ENCODE measurements at regions not wholly inside any gene's neighbourhood (a gene's known extent, or its start where the extent isn't known, plus 50 kb on each side); places are given as distances from the start of the nearest gene placed in this dataset.
"Not testable (repeated sequence)": the region's sequence is repeated elsewhere in the genome, so short reads cannot be mapped to it uniquely, and the experiment has no call there.

GRCh38 chr19:28134311-28134710, 1078.6 kb downstream of the UQCRFS1 start:
- no peak for FAIRE-seq
- no peak for TF ChIP-seq TAF1 (IDR thresholded peaks at IDR 0.05; ENCODE audit: low read depth, low read length)
- DNase-seq (ENCODE audit: insufficient read length, low spot score) = no peak

GRCh38 chr19:28130881-28131280, 1082.1 kb downstream of the UQCRFS1 start:
- not testable (repeated sequence) for FAIRE-seq

DNA sequence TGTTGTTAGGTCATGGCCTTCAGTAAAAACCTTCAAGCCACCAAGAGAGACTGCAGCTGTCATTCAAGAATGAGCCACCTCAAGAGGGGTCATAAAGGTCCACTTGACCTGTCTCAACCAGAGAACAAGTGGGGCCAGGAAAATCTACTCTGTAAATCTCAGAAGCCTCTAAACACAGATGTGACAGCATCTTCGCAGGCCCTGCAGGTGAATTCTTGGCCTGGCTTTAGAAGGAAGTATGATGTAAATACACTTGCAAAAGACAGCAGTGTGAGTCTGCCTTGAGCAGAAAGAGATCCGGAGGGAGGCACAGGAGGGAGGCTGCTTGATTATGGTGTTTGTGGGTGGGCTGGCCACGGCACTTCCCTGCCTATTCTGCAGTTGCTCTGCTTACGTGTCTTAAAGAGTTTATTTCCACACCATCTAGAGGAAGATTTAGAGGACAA, 1082.9 kb downstream of the UQCRFS1 start:
- TF ChIP-seq PAX5 (IDR thresholded peaks at IDR 0.05; ENCODE audit: insufficient read depth, low read length, severe bottlenecking) (no peak), POU2F2 (IDR thresholded peaks at IDR 0.05; ENCODE audit: low read depth, low read length) (no peak), SPI1 (IDR thresholded peaks at IDR 0.05; ENCODE audit: low read depth, low read length) (no peak), POLR2A (IDR thresholded peaks at IDR 0.05; ENCODE audit: low read depth, low read length) (no peak), POLR2AphosphoS5 (IDR thresholded peaks at IDR 0.05; ENCODE audit: low read depth, low read length) (no peak), TAF1 (IDR thresholded peaks at IDR 0.05; ENCODE audit: low read depth, low read length) (no peak)
- no peak for FAIRE-seq
- no peak for DNase-seq (ENCODE audit: insufficient read length, low spot score)

More at GRCh38 chr19:28130881-28131280, 1082.1 kb downstream of the UQCRFS1 start:
- not testable (repeated sequence) for DNase-seq (ENCODE audit: insufficient read length, low spot score)

GRCh38 chr19:28128341-28128740, 1084.6 kb downstream of the UQCRFS1 start:
- TF ChIP-seq PAX5 (IDR thresholded peaks at IDR 0.05; ENCODE audit: insufficient read depth, low read length, severe bottlenecking) = no peak
- no peak for TF ChIP-seq POLR2A (IDR thresholded peaks at IDR 0.05; ENCODE audit: low read depth, low read length)
- no peak for TF ChIP-seq POU2F2 (IDR thresholded peaks at IDR 0.05; ENCODE audit: low read depth, low read length)
- TF ChIP-seq POLR2AphosphoS5 (IDR thresholded peaks at IDR 0.05; ENCODE audit: low read depth, low read length) = no peak
- no peak for FAIRE-seq
- DNase-seq (ENCODE audit: insufficient read length, low spot score) = no peak

GRCh38 chr19:28126135-28126898, 1086.6 kb downstream of the UQCRFS1 start:
- DNase-seq (ENCODE audit: insufficient read length, low spot score) = no peak
- FAIRE-seq = no peak
- TF ChIP-seq PAX5 (IDR thresholded peaks at IDR 0.05; ENCODE audit: insufficient read depth, low read length, severe bottlenecking) (no peak), POU2F2 (IDR thresholded peaks at IDR 0.05; ENCODE audit: low read depth, low read length) (no peak), SPI1 (IDR thresholded peaks at IDR 0.05; ENCODE audit: low read depth, low read length) (no peak), POLR2AphosphoS5 (IDR thresholded peaks at IDR 0.05; ENCODE audit: low read depth, low read length) (no peak), TAF1 (IDR thresholded peaks at IDR 0.05; ENCODE audit: low read depth, low read length) (no peak), POLR2A (IDR thresholded peaks at IDR 0.05; ENCODE audit: low read depth, low read length) (no peak)

GRCh38 chr19:28122734-28123133, 1090.2 kb downstream of the UQCRFS1 start:
- no peak for TF ChIP-seq POLR2A (IDR thresholded peaks at IDR 0.05; ENCODE audit: low read depth, low read length)
- TF ChIP-seq TAF1 (IDR thresholded peaks at IDR 0.05; ENCODE audit: low read depth, low read length) = no peak
- TF ChIP-seq PAX5 (IDR thresholded peaks at IDR 0.05; ENCODE audit: insufficient read depth, low read length, severe bottlenecking) = no peak
- TF ChIP-seq POLR2AphosphoS5 (IDR thresholded peaks at IDR 0.05; ENCODE audit: low read depth, low read length) = no peak
- no peak for TF ChIP-seq POU2F2 (IDR thresholded peaks at IDR 0.05; ENCODE audit: low read depth, low read length)
- no peak for TF ChIP-seq SPI1 (IDR thresholded peaks at IDR 0.05; ENCODE audit: low read depth, low read length)
- DNase-seq (ENCODE audit: insufficient read length, low spot score) (no peak), FAIRE-seq (no peak)

DNA sequence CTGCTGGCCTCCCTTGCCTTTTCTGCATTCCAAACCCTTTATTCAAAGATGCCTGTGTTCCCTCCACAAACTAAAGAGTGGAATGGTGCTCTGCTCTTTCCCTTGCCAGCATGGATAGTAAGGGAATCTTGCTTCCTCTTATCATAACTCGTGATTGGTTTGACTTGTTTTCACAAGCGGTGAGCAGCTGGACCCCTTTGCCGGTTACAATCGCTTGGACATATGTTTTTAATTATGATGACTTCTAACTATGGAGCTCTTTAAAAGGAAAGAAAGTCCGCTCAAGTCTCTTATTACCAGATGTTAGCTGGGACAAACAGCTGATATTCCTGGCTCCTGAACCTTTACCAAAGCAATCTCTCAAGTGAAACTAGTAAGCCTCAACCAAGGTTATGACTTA, 1094.7 kb downstream of the UQCRFS1 start:
- no peak for DNase-seq (ENCODE audit: insufficient read length, low spot score)
- FAIRE-seq = no peak
- TF ChIP-seq SPI1 (IDR thresholded peaks at IDR 0.05; ENCODE audit: low read depth, low read length) (no peak), PAX5 (IDR thresholded peaks at IDR 0.05; ENCODE audit: insufficient read depth, low read length, severe bottlenecking) (no peak), POLR2AphosphoS5 (IDR thresholded peaks at IDR 0.05; ENCODE audit: low read depth, low read length) (no peak), POLR2A (IDR thresholded peaks at IDR 0.05; ENCODE audit: low read depth, low read length) (no peak), TAF1 (IDR thresholded peaks at IDR 0.05; ENCODE audit: low read depth, low read length) (no peak), POU2F2 (IDR thresholded peaks at IDR 0.05; ENCODE audit: low read depth, low read length) (no peak)

DNA sequence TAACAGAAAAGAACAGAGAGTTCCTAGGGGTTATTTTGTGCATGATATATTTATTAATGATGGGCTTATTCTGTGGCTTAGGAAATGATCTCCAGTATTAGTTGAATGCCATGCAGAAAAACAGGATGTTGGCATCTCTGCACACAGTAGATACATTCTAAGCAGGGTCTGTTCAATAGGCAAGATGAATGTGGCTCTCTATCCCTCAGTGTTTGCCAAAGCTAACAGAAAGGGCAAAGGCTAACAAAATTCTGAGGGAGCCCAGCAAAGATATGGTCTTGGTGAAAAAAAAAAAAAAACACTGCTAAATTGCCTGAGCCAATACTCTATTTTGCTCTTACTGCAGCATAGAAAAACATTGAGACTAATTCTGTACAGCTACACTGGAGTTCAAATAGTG, 1095.8 kb downstream of the UQCRFS1 start:
- DNase-seq (ENCODE audit: insufficient read length, low spot score) (no peak), FAIRE-seq (no peak)
- TF ChIP-seq TAF1 (IDR thresholded peaks at IDR 0.05; ENCODE audit: low read depth, low read length) = no peak
- TF ChIP-seq POLR2A (IDR thresholded peaks at IDR 0.05; ENCODE audit: low read depth, low read length) = no peak
- no peak for TF ChIP-seq SPI1 (IDR thresholded peaks at IDR 0.05; ENCODE audit: low read depth, low read length)
- no peak for TF ChIP-seq POU2F2 (IDR thresholded peaks at IDR 0.05; ENCODE audit: low read depth, low read length)
- no peak for TF ChIP-seq POLR2AphosphoS5 (IDR thresholded peaks at IDR 0.05; ENCODE audit: low read depth, low read length)
- no peak for TF ChIP-seq PAX5 (IDR thresholded peaks at IDR 0.05; ENCODE audit: insufficient read depth, low read length, severe bottlenecking)

DNA sequence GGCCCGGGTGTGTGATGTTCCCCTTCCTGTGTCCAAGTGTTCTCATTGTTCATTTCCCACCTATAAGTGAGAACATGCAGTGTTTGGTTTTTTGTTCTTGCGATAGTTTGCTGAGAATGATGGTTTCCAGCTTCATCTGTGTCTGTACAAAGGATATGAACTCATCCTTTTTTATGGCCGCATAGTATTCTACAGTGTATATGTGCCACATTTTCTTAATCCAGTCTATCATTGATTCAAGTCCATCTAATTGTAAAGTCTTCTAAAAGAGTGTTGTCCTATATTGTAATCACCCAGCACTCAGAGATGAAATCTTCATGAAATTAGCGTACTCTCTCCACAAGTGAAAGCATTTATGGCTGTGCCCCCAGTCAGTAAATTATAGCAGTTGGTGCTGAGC, 1096.6 kb downstream of the UQCRFS1 start:
- not testable (repeated sequence) for DNase-seq (ENCODE audit: insufficient read length, low spot score); FAIRE-seq

DNA sequence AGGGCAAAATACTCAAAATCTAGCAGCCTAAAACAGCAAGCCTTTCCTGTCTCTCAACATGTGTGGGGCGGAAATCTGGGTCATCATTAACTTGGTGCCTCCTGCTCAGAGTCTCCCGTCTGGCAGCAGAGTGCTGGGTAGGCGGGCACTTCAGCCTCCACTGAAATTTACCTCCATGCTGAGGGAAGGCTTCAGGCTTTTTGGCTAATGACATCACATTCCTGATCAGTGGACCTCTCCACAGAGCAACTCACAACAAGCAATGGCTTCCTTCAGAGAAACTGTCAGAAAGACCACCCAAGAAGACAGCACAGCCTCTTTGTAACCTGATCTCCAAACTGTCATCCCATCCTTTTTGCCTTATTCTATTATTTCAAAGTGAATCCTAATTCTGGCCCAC, 1109.0 kb downstream of the UQCRFS1 start:
- TF ChIP-seq SPI1 (IDR thresholded peaks at IDR 0.05; ENCODE audit: low read depth, low read length) (no peak), POLR2AphosphoS5 (IDR thresholded peaks at IDR 0.05; ENCODE audit: low read depth, low read length) (no peak)
- DNase-seq (ENCODE audit: insufficient read length, low spot score) (no peak), FAIRE-seq (no peak)

GRCh38 chr19:28084659-28085157, 1128.2 kb downstream of the UQCRFS1 start:
- DNase-seq (ENCODE audit: insufficient read length, low spot score); FAIRE-seq: not testable (repeated sequence)

Data from GM12891 (cell line).